ENCODE measurements at regions not wholly inside any gene's neighbourhood (a gene's known extent, or its start where the extent isn't known, plus 50 kb on each side); places are given as distances from the start of the nearest gene placed in this dataset.

GRCh38 chr13:73372666-73373627 lies 314.1 kb downstream of the KLF5 start:
- ChIA-PET CTCF (ENCODE audit: unreplicated experiment) (no interaction called here), POLR2A (interaction anchor here (0.6 kb wide), 1 partner anchor 652 kb away, joined by 3 read pairs; no protein-coding TSS in a partner anchor)
- H3K4me2 ChIP-seq (ENCODE audit: low read length), result no peak overlapping the region
- no TSS peak for BruUV-seq (replicated peaks)
- TF ChIP-seq CTCF (conservative IDR thresholded peaks at IDR 0.05; ENCODE audit: low read length) (no peak), EZH2phosphoT487 (IDR thresholded peaks at IDR 0.05; ENCODE audit: borderline replicate concordance, low read depth, low read length) (no peak)
- H4K20me1 ChIP-seq (ENCODE audit: insufficient read depth, low read length), result no peaks in the 10 kb centered on the region
- no peaks in the 10 kb centered on the region for H3K36me3 ChIP-seq (ENCODE audit: insufficient read depth, low read length)
- no peak overlapping the region for H2AFZ ChIP-seq (ENCODE audit: low read length)
- H3K4me3 ChIP-seq (ENCODE audit: low read depth, low read length, poor library complexity, severe bottlenecking), result no peak overlapping the region
- DNase-seq (ENCODE audit: low spot score), result no peak
- H3K79me2 ChIP-seq (ENCODE audit: insufficient read depth, low read depth, low read length), result no peaks in the 10 kb centered on the region
- intact Hi-C loops (cut with micrococcal nuclease; ENCODE audit: unreplicated experiment), result no loop called here
- H3K27ac ChIP-seq (ENCODE audit: low read depth, low read length, poor library complexity, severe bottlenecking), result no peak overlapping the region
- H3K4me1 ChIP-seq (ENCODE audit: insufficient read depth, low read length, poor library complexity, severe bottlenecking), result no peaks in the 10 kb centered on the region
- no peaks in the 10 kb centered on the region for H3K9me2 ChIP-seq (ENCODE audit: insufficient read depth, low read length)
- no peaks in the 10 kb centered on the region for H3K9me3 ChIP-seq (ENCODE audit: low read length)

DNA sequence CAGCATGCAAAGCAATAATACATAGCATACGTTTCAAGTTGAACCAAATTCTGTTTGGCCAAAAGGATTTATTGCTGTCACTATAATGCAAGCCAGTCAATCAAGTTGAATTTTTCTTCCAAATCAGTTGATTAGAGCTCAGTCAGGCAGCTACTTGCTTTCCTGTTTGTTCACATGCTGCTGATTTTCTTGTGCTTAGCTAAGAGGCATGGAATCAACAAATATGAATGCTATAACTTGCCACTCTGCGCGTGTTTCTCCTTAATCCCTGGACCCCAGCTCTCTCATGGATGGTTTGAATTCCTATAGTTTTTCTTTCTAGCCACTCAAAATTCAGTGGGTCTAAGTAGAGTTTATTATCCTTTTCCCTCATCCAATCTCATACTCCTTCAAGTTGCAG lies 311.3 kb downstream of the KLF5 start:
- DNase-seq (ENCODE audit: low spot score), result no peak

More for the DNA sequence above, 311.3 kb downstream of the KLF5 start:
- no peak overlapping the region for H2AFZ ChIP-seq (ENCODE audit: low read length)
- H3K27ac ChIP-seq (ENCODE audit: low read depth, low read length, poor library complexity, severe bottlenecking), result no peak overlapping the region
- no peak for TF ChIP-seq CTCF (conservative IDR thresholded peaks at IDR 0.05; ENCODE audit: low read length)
- TF ChIP-seq EZH2phosphoT487 (IDR thresholded peaks at IDR 0.05; ENCODE audit: borderline replicate concordance, low read depth, low read length), result no peak
- POLR2A ChIA-PET, result no interaction called here
- no peaks in the 10 kb centered on the region for H3K9me2 ChIP-seq (ENCODE audit: insufficient read depth, low read length)
- intact Hi-C loops (cut with micrococcal nuclease; ENCODE audit: unreplicated experiment), result no loop called here
- CTCF ChIA-PET (ENCODE audit: unreplicated experiment), result no interaction called here
- no peaks in the 10 kb centered on the region for H3K4me1 ChIP-seq (ENCODE audit: insufficient read depth, low read length, poor library complexity, severe bottlenecking)
- no peak overlapping the region for H3K4me2 ChIP-seq (ENCODE audit: low read length)
- H3K79me2 ChIP-seq (ENCODE audit: insufficient read depth, low read depth, low read length), result no peaks in the 10 kb centered on the region
- H3K4me3 ChIP-seq (ENCODE audit: low read depth, low read length, poor library complexity, severe bottlenecking), result no peak overlapping the region
- H3K9me3 ChIP-seq (ENCODE audit: low read length), result no peaks in the 10 kb centered on the region
- no TSS peak for BruUV-seq (replicated peaks)
- H4K20me1 ChIP-seq (ENCODE audit: insufficient read depth, low read length), result no peaks in the 10 kb centered on the region
- no peaks in the 10 kb centered on the region for H3K36me3 ChIP-seq (ENCODE audit: insufficient read depth, low read length)
